ENCODE measurements at regions not wholly inside any gene's neighbourhood (a gene's known extent, or its start where the extent isn't known, plus 50 kb on each side); places are given as distances from the start of the nearest gene placed in this dataset.

GRCh38 chr18:67957684-67958083 is 441.2 kb upstream of the DSEL start:
- H3K4me1 ChIP-seq (ENCODE audit: control insufficient read depth in 4 of 4, insufficient read depth in 4 of 4, low read length in 3 of 4): peaks cover 0 to 2% (median 0%) of the 10 kb centered on the region in 4 donors
- no peak overlapping the region for H3K9ac ChIP-seq (ENCODE audit: low read depth in 1 of 2, low read length in 2 of 2)
- no peak overlapping the region for H3K27ac ChIP-seq (ENCODE audit: low read depth in 1 of 2, low read length in 2 of 2)
- no peak for DNase-seq (ENCODE audit: low spot score)
- TF ChIP-seq NR2F2 (IDR thresholded peaks at IDR 0.05): no peak
- H3K36me3 ChIP-seq (ENCODE audit: control insufficient read depth in 4 of 4, insufficient read depth in 3 of 4, low read depth in 1 of 4, low read length in 3 of 4): no peaks in the 10 kb centered on the region
- H3K9me3 ChIP-seq (ENCODE audit: control insufficient read depth in 4 of 4, low read length in 3 of 4): no peaks in the 10 kb centered on the region
- no peaks in the 10 kb centered on the region for H3K27me3 ChIP-seq (ENCODE audit: control insufficient read depth in 4 of 4, insufficient read depth in 4 of 4, low read length in 3 of 4)
- WGBS: 80% methylated on average over 2 of the region's 2 CpGs
- H3K4me3 ChIP-seq (ENCODE audit: low read depth in 1 of 3, low read length in 3 of 3): no peak overlapping the region

- H3K27me3 ChIP-seq (ENCODE audit: control insufficient read depth in 4 of 4, insufficient read depth in 4 of 4, low read length in 3 of 4): no peaks in the 10 kb centered on the region
- no peaks in the 10 kb centered on the region for H3K9me3 ChIP-seq (ENCODE audit: control insufficient read depth in 4 of 4, low read length in 3 of 4)
- WGBS: 23% methylated on average over 3 of the region's 3 CpGs
- DNase-seq (ENCODE audit: low spot score): no peak
- H3K9ac ChIP-seq (ENCODE audit: low read depth in 1 of 2, low read length in 2 of 2): no peak overlapping the region
- H3K4me1 ChIP-seq (ENCODE audit: control insufficient read depth in 4 of 4, insufficient read depth in 4 of 4, low read length in 3 of 4): peaks cover 0 to 2% (median 0%) of the 10 kb centered on the region in 4 donors
- TF ChIP-seq HNF4A (conservative IDR thresholded peaks at IDR 0.05): no peak
- TF ChIP-seq YY1 (IDR thresholded peaks at IDR 0.05): no peak
- TF ChIP-seq RAD21 (IDR thresholded peaks at IDR 0.05): no peak
- TF ChIP-seq HNF4G (IDR thresholded peaks at IDR 0.05): no peak
- no peak for TF ChIP-seq JUND (IDR thresholded peaks at IDR 0.05)
- TF ChIP-seq TAF1 (conservative IDR thresholded peaks at IDR 0.05): no peak
- TF ChIP-seq REST (IDR thresholded peaks at IDR 0.05): no peak
- no peak for TF ChIP-seq SP1 (IDR thresholded peaks at IDR 0.05)
- TF ChIP-seq NR2F2 (IDR thresholded peaks at IDR 0.05): no peak
- TF ChIP-seq CTCF (IDR thresholded peaks at IDR 0.05; ENCODE audit: low read depth, low read length, missing input control): no peak
- TF ChIP-seq EGR1 (IDR thresholded peaks at IDR 0.05; ENCODE audit: low read depth in 2 of 2): no peak
- TF ChIP-seq ATF3 (IDR thresholded peaks at IDR 0.05): no peak
- no peaks in the 10 kb centered on the region for H3K36me3 ChIP-seq (ENCODE audit: control insufficient read depth in 4 of 4, insufficient read depth in 3 of 4, low read depth in 1 of 4, low read length in 3 of 4)
- H3K27ac ChIP-seq (ENCODE audit: low read depth in 1 of 2, low read length in 2 of 2): no peak overlapping the region
- no peak overlapping the region for H3K4me3 ChIP-seq (ENCODE audit: low read depth in 1 of 3, low read length in 3 of 3)
These were observed 438.1 kb upstream of the DSEL start for GRCh38 chr18:67954594-67954993.

- Histone ChIP-seq H3K4me1 (ENCODE audit: control insufficient read depth in 4 of 4, insufficient read depth in 4 of 4, low read length in 3 of 4) (no peaks in the 10 kb centered on the region), H3K9ac (ENCODE audit: low read depth in 1 of 2, low read length in 2 of 2) (no peak overlapping the region), H3K4me3 (ENCODE audit: low read depth in 1 of 3, low read length in 3 of 3) (no peak overlapping the region), H3K9me3 (ENCODE audit: control insufficient read depth in 4 of 4, low read length in 3 of 4) (no peaks in the 10 kb centered on the region), H3K27me3 (ENCODE audit: control insufficient read depth in 4 of 4, insufficient read depth in 4 of 4, low read length in 3 of 4) (no peaks in the 10 kb centered on the region), H3K36me3 (ENCODE audit: control insufficient read depth in 4 of 4, insufficient read depth in 3 of 4, low read depth in 1 of 4, low read length in 3 of 4) (no peaks in the 10 kb centered on the region), H3K27ac (ENCODE audit: low read depth in 1 of 2, low read length in 2 of 2) (no peak overlapping the region)
- no peak for TF ChIP-seq YY1 (IDR thresholded peaks at IDR 0.05)
- no peak for TF ChIP-seq ZBTB33 (IDR thresholded peaks at IDR 0.05)
- DNase-seq (ENCODE audit: low spot score): no peak
- WGBS: 78% methylated on average over 7 of the region's 7 CpGs
These were observed 434.6 kb upstream of the DSEL start for GRCh38 chr18:67951137-67951536.

Data from liver (tissue), 8 donors.